ENCODE measurements at regions not wholly inside any gene's neighbourhood (a gene's known extent, or its start where the extent isn't known, plus 50 kb on each side); places are given as distances from the start of the nearest gene placed in this dataset.

GRCh38 chr2:41992671-41993434 lies 55.0 kb upstream of the PKDCC start:
- H3K27ac ChIP-seq: no peak overlapping the region
- no peaks in the 10 kb centered on the region for H3K36me3 ChIP-seq
- H3K4me1 ChIP-seq: no peaks in the 10 kb centered on the region
- H3K9me3 ChIP-seq: no peaks in the 10 kb centered on the region
- no peak for DNase-seq
- intact Hi-C loops (cut with DNase I; ENCODE audit: low total_unique reads): no loop called here
- TF ChIP-seq, protein P1, sequence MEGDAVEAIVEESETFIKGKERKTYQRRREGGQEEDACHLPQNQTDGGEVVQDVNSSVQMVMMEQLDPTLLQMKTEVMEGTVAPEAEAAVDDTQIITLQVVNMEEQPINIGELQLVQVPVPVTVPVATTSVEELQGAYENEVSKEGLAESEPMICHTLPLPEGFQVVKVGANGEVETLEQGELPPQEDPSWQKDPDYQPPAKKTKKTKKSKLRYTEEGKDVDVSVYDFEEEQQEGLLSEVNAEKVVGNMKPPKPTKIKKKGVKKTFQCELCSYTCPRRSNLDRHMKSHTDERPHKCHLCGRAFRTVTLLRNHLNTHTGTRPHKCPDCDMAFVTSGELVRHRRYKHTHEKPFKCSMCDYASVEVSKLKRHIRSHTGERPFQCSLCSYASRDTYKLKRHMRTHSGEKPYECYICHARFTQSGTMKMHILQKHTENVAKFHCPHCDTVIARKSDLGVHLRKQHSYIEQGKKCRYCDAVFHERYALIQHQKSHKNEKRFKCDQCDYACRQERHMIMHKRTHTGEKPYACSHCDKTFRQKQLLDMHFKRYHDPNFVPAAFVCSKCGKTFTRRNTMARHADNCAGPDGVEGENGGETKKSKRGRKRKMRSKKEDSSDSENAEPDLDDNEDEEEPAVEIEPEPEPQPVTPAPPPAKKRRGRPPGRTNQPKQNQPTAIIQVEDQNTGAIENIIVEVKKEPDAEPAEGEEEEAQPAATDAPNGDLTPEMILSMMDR (IDR thresholded peaks at IDR 0.05): no peak
- no peak for TF ChIP-seq EP300 (IDR thresholded peaks at IDR 0.05)
- TF ChIP-seq POLR2AphosphoS5 (IDR thresholded peaks at IDR 0.05): no peak
- TF ChIP-seq POLR2A (IDR thresholded peaks at IDR 0.05): no peak
- H3K4me3 ChIP-seq: no peak overlapping the region
- H3K27me3 ChIP-seq: peaks cover 0 to 4% (median 0%) of the 10 kb centered on the region in 3 donors
- WGBS, 5 donors: 80 to 92% (median 90%) methylated on average over 12 of the region's 12 CpGs

- H3K36me3 ChIP-seq: no peaks in the 10 kb centered on the region
- H3K4me3 ChIP-seq: no peak overlapping the region
- 88 to 95% (median 92%) methylated on average over 5 of the region's 5 CpGs for WGBS, 5 donors
- H3K4me1 ChIP-seq: no peaks in the 10 kb centered on the region
- no peaks in the 10 kb centered on the region for H3K9me3 ChIP-seq
- H3K27me3 ChIP-seq: no peaks in the 10 kb centered on the region
- intact Hi-C loops (cut with DNase I; ENCODE audit: low total_unique reads): no loop called here
- TF ChIP-seq EP300 (IDR thresholded peaks at IDR 0.05) (no peak), POLR2AphosphoS5 (IDR thresholded peaks at IDR 0.05) (no peak), POLR2A (IDR thresholded peaks at IDR 0.05) (no peak)
- TF ChIP-seq, protein P1 (IDR thresholded peaks at IDR 0.05): no peak
- H3K27ac ChIP-seq: no peak overlapping the region
- no peak for DNase-seq
Measured at GRCh38 chr2:41993435-41993925, 54.3 kb upstream of the PKDCC start.

- Histone ChIP-seq H3K27me3 (no peaks in the 10 kb centered on the region), H3K4me1 (no peaks in the 10 kb centered on the region), H3K36me3 (no peaks in the 10 kb centered on the region), H3K27ac (no peak overlapping the region), H3K4me3 (no peak overlapping the region), H3K9me3 (no peaks in the 10 kb centered on the region)
- 38 to 79% (median 57%) methylated on average over 5 of the region's 5 CpGs for WGBS, 5 donors
- TF ChIP-seq POLR2AphosphoS5 (IDR thresholded peaks at IDR 0.05) (peak in 1 of 3 donors; percentile 31), POLR2A (IDR thresholded peaks at IDR 0.05) (no peak)
- peak in 1 of 2 donors; percentile 66 for DNase-seq
- intact Hi-C loops (cut with DNase I; ENCODE audit: low total_unique reads): no loop called here
Measured at GRCh38 chr2:41994233-41994637, 53.6 kb upstream of the PKDCC start.

- no peaks in the 10 kb centered on the region for H3K4me1 ChIP-seq
- WGBS, 5 donors: 87 to 96% (median 93%) methylated on average over 8 of the region's 8 CpGs
- H3K9me3 ChIP-seq: no peaks in the 10 kb centered on the region
- H3K36me3 ChIP-seq: no peaks in the 10 kb centered on the region
- H3K27me3 ChIP-seq: no peaks in the 10 kb centered on the region
- no peak overlapping the region for H3K27ac ChIP-seq
- no peak overlapping the region for H3K4me3 ChIP-seq
- DNase-seq: no peak
- intact Hi-C loops (cut with DNase I; ENCODE audit: low total_unique reads): no loop called here
- TF ChIP-seq EP300 (IDR thresholded peaks at IDR 0.05) (no peak), POLR2A (IDR thresholded peaks at IDR 0.05) (no peak), POLR2AphosphoS5 (IDR thresholded peaks at IDR 0.05) (no peak)
- TF ChIP-seq, protein P1 (IDR thresholded peaks at IDR 0.05): no peak
Measured at GRCh38 chr2:41994661-41995060, 53.2 kb upstream of the PKDCC start.

DNA sequence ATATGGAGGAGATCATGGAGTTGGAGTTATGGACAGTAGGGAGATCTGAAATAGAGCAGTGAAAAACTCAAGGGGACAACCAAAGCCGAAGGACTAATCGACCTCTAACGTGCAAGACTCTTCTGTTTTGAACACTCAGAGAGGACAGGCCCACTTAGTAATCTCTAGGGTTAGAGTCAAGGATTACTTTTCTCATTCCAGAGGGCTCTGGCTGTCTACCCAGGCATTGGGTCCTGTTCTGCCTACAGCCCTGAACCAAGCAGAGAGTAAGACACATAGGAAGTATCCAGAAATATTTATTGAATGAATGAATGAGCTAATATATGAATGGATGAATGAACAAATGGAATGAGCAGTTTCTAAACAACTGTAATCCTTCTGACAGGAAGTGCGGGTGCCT lies 50.3 kb upstream of the PKDCC start:
- Histone ChIP-seq H3K4me1 (no peaks in the 10 kb centered on the region), H3K27me3 (no peaks in the 10 kb centered on the region), H3K9me3 (no peaks in the 10 kb centered on the region), H3K27ac (no peak overlapping the region), H3K36me3 (no peaks in the 10 kb centered on the region), H3K4me3 (no peak overlapping the region)
- DNase-seq: no peak
- 82 to 91% (median 88%) methylated on average over 4 of the region's 4 CpGs for WGBS, 5 donors
- TF ChIP-seq, protein P1 (IDR thresholded peaks at IDR 0.05): no peak
- TF ChIP-seq POLR2A (IDR thresholded peaks at IDR 0.05): no peak
- no peak for TF ChIP-seq POLR2AphosphoS5 (IDR thresholded peaks at IDR 0.05)
- TF ChIP-seq EP300 (IDR thresholded peaks at IDR 0.05): no peak
- intact Hi-C loops (cut with DNase I; ENCODE audit: low total_unique reads): no loop called here

Measured in stomach (tissue), 8 donors.